Heart right ventricle (tissue), 16 donors: ENCODE measurements at regions not wholly inside any gene's neighbourhood (a gene's known extent, or its start where the extent isn't known, plus 50 kb on each side); places are given as distances from the start of the nearest gene placed in this dataset.

Experiments
- ATAC-seq, 8 donors: fragments of 200-7000 bp; cut with Tn5 transposase; one replicate each; pipeline ENCODE4 v1.9.1; 2020; ENCODE audit warnings: mild to moderate bottlenecking in 8 of 8, moderate library complexity in 8 of 8, moderate number of reproducible peaks in 1 of 8
- DNase-seq, 2 donors: peaks; one replicate each; pipeline ENCODE4 v3.0.0-alpha.2; 2020
- H3K27ac ChIP-seq, 10 donors: fragments of 200-600 bp; sonication (generic) in 2 of 10; one replicate each; pipeline versions ENCODE4 v1.5.0 to v1.8.0; 2020 to 2022; ENCODE audit warnings: mild to moderate bottlenecking in 3 of 10
- H3K27me3 ChIP-seq, 7 donors: fragments of 200-600 bp; one replicate each; pipeline ENCODE4 v1.8.0; 2021 to 2022; ENCODE audit warnings: mild to moderate bottlenecking in 2 of 7
- H3K36me3 ChIP-seq, 9 donors: fragments of 200-600 bp; sonication (generic) in 1 of 9; one replicate each; pipeline versions ENCODE4 v1.5.0 to v1.8.0; 2020 to 2022; ENCODE audit warnings: mild to moderate bottlenecking in 2 of 9
- H3K4me1 ChIP-seq, 9 donors: fragments of 200-600 bp; sonication (generic) in 1 of 9; one replicate each; pipeline versions ENCODE4 v1.5.0 to v1.8.0; 2020 to 2022; ENCODE audit warnings: mild to moderate bottlenecking in 4 of 9
- H3K4me3 ChIP-seq, 10 donors: fragments of 200-600 bp; sonication (generic) in 2 of 10; one replicate each; pipeline versions ENCODE4 v1.5.0 to v1.8.0; 2020 to 2022; ENCODE audit warnings: mild to moderate bottlenecking in 7 of 10, moderate library complexity in 2 of 10
- H3K9me3 ChIP-seq, 11 donors: fragments of 200-600 bp in 10 of 11; sonication (generic) in 2 of 11; one replicate each; pipeline versions ENCODE4 v1.5.0 to v1.8.0; 2013 to 2022; ENCODE audit warnings: mild to moderate bottlenecking in 2 of 11, control low read depth in 1 of 11, moderate library complexity in 1 of 11
- CTCF ChIP-seq, 9 donors: fragments of 200-600 bp; sonication (generic) in 2 of 9; IDR thresholded peaks; one replicate each; pipeline versions ENCODE4 v1.5.0 to v1.8.0; 2021 to 2022; ENCODE audit warnings: antibody characterized with exemption in 9 of 9, mild to moderate bottlenecking in 5 of 9, moderate library complexity in 1 of 9
- WGBS, 2 donors: extraction: QIAGEN DNeasy Blood & Tissue Kit; methylation state at CpG; one replicate each; pipeline ENCODE4 v1.1.7; 2013; ENCODE audit warnings: inconsistent platforms in 1 of 2; 5-methylcytosine and 5-hydroxymethylcytosine counted together
- intact Hi-C, 10 donors: fragments of 100-400 bp; cut with DNase I; formaldehyde crosslinking; loops; one replicate each; pipeline versions ENCODE4 v1.11.1 to v1.14.2; 2022
- donor health status: Arrhythmogenic right ventricular cardiomyopathy.
- donor health status: ischemic (EF 13 %, LVEDD 7.1; RV severe dilation, severe dysfunction).
- donor health status: healthy with polysubstance abuse.
- donor health status: DM: no; HTN: yes; CAD: no.
- donor health status: DM: no; HTN: no; CAD: no.
- donor health status: ischemic (EF 25% LVEDD 6.9; RV normal size, moderate dysfunction).
- donor health status: ischemic (EF 25% LVEDD 5.7; RV mildly dilated, moderate dysfunction).
- donor health status: healthy.
- donor health status: DM: yes; HTN: yes; CAD: no.
- donor health status: Ischemic cardiomyopathy.
- donor health status: ischemic (EF 35%, LVEDD 5.7; RV mildly dilated, moderate dysfunction).
- donor health status: nonischemic (EF 11% LVEDD 7.7; RV severe dilation, severe dysfunction).
- donor health status: DM: yes; HTN: yes; CAD: no.
- donor health status: PGD.
- donor health status: ischemic (EF 29% LVEDD 5.4; RV normal size, mild dysfunction).
- donor health status: nonischemic (EF 23%, LVEDD 6.1; RV moderate dilation, normal function).

DNA sequence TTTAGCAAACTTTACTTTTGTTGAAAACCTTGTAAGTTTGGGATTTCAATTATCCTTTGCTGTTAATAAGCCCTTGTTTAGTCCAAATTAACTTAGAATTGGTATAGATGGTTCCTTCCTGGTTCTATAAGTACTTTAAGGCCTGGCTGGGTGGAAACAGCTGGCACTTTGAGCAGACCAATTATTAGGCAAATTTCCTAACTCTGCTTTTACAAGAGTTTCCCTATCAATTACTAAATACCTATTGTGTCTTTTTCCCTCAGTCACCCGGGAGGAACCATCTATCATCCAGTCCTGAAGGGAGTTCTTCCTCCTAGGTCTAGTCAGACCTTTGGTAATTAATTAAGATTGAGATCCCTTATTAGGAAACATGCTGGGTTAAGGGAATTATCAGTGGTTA lies 138.0 kb downstream of the SLC38A6 start:
- WGBS, 2 donors, result 61 to 69% methylated on average over 1 of the region's 1 CpG
- peaks cover 0 to 15% (median 5%) of the 10 kb centered on the region in 11 donors for H3K9me3 ChIP-seq
- ATAC-seq, result no peak
- H3K27ac ChIP-seq, result no peak overlapping the region
- peaks cover 0 to 6% (median 0%) of the 10 kb centered on the region in 9 donors for H3K4me1 ChIP-seq
- H3K36me3 ChIP-seq, result no peaks in the 10 kb centered on the region
- no peak for TF ChIP-seq CTCF (IDR thresholded peaks at IDR 0.05)
- no peak for DNase-seq
- no peak overlapping the region for H3K4me3 ChIP-seq
- intact Hi-C loops, result no loop called here
- H3K27me3 ChIP-seq, result peaks cover 0 to under 1% (median 0%) of the 10 kb centered on the region in 7 donors

DNA sequence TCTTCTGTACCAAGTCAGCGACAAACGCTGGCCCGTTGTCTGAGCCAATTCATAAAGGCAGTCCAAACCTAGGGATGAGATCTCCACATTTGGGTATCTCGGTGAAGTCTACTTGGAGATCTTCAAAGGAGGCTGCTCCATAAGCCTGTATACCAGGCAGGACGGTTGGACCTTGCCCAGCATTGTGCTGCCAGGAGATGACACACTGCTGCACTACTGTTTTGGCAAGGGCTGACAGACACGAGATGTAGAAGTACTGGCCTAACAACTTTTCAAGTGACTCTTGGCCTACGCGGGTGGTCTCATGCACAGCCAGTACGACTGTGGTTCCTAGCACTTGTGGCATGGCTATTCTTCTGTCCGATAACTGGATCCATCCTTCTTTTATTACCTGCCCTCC lies 135.3 kb downstream of the SLC38A6 start:
- no peaks in the 10 kb centered on the region for H3K36me3 ChIP-seq
- intact Hi-C loops, result no loop called here
- 95 to 96% methylated on average over 10 of the region's 10 CpGs for WGBS, 2 donors
- peaks cover 0 to 16% (median 5%) of the 10 kb centered on the region in 11 donors for H3K9me3 ChIP-seq
- DNase-seq (no peak), ATAC-seq (no peak)
- peaks cover 0 to 9% (median 0%) of the 10 kb centered on the region in 9 donors for H3K4me1 ChIP-seq
- H3K27ac ChIP-seq, result no peak overlapping the region
- H3K27me3 ChIP-seq, result peaks cover 0 to 15% (median 0%) of the 10 kb centered on the region in 7 donors
- TF ChIP-seq CTCF (IDR thresholded peaks at IDR 0.05), result no peak
- no peak overlapping the region for H3K4me3 ChIP-seq

- no peak for TF ChIP-seq CTCF (IDR thresholded peaks at IDR 0.05)
- Histone ChIP-seq H3K27me3 (peaks cover 0 to 15% (median 0%) of the 10 kb centered on the region in 7 donors), H3K9me3 (peaks cover 0 to 16% (median 5%) of the 10 kb centered on the region in 11 donors), H3K36me3 (no peaks in the 10 kb centered on the region), H3K4me1 (peaks cover 0 to 24% (median 0%) of the 10 kb centered on the region in 9 donors), H3K4me3 (no peak overlapping the region), H3K27ac (peak overlapping the region in 1 of 10 donors; percentile 32)
- 62 to 69% methylated on average over 6 of the region's 6 CpGs for WGBS, 2 donors
- intact Hi-C loops, result loop anchor here in 1 of 10 donors (5.0 kb wide), 1 partner anchor 74 kb away; no protein-coding TSS in a partner anchor
- no peak for DNase-seq
- no peak for ATAC-seq
Observed at GRCh38 chr14:61113561-61114225, 132.6 kb downstream of the SLC38A6 start.

- Histone ChIP-seq H3K27ac (no peak overlapping the region), H3K4me3 (no peak overlapping the region), H3K27me3 (peaks cover 0 to 15% (median 0%) of the 10 kb centered on the region in 7 donors), H3K4me1 (peaks cover 0 to 36% (median 9%) of the 10 kb centered on the region in 9 donors), H3K36me3 (no peaks in the 10 kb centered on the region), H3K9me3 (peaks cover 0 to 16% (median 5%) of the 10 kb centered on the region in 11 donors)
- WGBS, 2 donors, result 90 to 95% methylated on average over 5 of the region's 5 CpGs
- DNase-seq (no peak), ATAC-seq (no peak)
- intact Hi-C loops, result loop anchor here in 1 of 10 donors (5.0 kb wide), 1 partner anchor 75 kb away; no protein-coding TSS in a partner anchor
- no peak for TF ChIP-seq CTCF (IDR thresholded peaks at IDR 0.05)
Observed at GRCh38 chr14:61112506-61112905, 131.5 kb downstream of the SLC38A6 start.
